ENCODE measurements at regions not wholly inside any gene's neighbourhood (a gene's known extent, or its start where the extent isn't known, plus 50 kb on each side); places are given as distances from the start of the nearest gene placed in this dataset.

- TF ChIP-seq POLR2A (IDR thresholded peaks at IDR 0.05) (no peak), CTCF (IDR thresholded peaks at IDR 0.05) (no peak)
Measured at GRCh38 chr19:27993619-27994570, 1219.1 kb downstream of the UQCRFS1 start.
